H1 (cell line): ENCODE measurements at regions not wholly inside any gene's neighbourhood (a gene's known extent, or its start where the extent isn't known, plus 50 kb on each side); places are given as distances from the start of the nearest gene placed in this dataset.

Experiments
- CTCF ChIA-PET: fragments of 300-600 bp; sonication (Branson Sonifier 250); formaldehyde crosslinking; loops from one replicate; lab custom pipeline; 2021; ENCODE audit not compliant: partially characterized antibody; lab: Charles Lee
- POLR2A ChIA-PET: fragments of 300-600 bp; sonication (Branson Sonifier 250); formaldehyde crosslinking; loops from one replicate; lab custom pipeline; 2021; ENCODE audit warnings: inconsistent platforms; ENCODE audit not compliant: partially characterized antibody; lab: Charles Lee
- DNase-seq, 2 experiments: peaks; one replicate each; pipeline versions ENCODE4 v3.0.0 to v3.0.0-alpha.2; 2010 to 2022; ENCODE audit warnings: low spot score in 2 of 2, low read depth in 1 of 2, mixed read lengths in 1 of 2
- FAIRE-seq: peaks from 2 replicates; lab custom pipeline; 2011; peaks lifted over from hg19 to GRCh38; lab: Jason Lieb, UNC
- H2AFZ ChIP-seq: 2 replicates; pipeline ENCODE4 v1.8.1; 2012; ENCODE audit warnings: low read length, inconsistent platforms
- H2AK5ac ChIP-seq: 2 replicates; pipeline ENCODE4 v1.6.1; 2013; ENCODE audit warnings: low read depth, low read length
- H2BK120ac ChIP-seq: replicated peaks from 2 replicates; pipeline ENCODE3; 2013; ENCODE audit warnings: low read depth, low read length, inconsistent platforms
- H2BK12ac ChIP-seq: 2 replicates; pipeline ENCODE4 v1.6.1; 2013; ENCODE audit warnings: low read depth, low read length
- H2BK15ac ChIP-seq: 2 replicates; pipeline ENCODE4 v1.6.1; 2013; ENCODE audit warnings: low read length
- H2BK20ac ChIP-seq: 2 replicates; pipeline ENCODE4 v1.6.1; 2013; ENCODE audit warnings: low read length
- H2BK5ac ChIP-seq: 2 replicates; pipeline ENCODE4 v1.6.1; 2013; ENCODE audit warnings: low read depth, low read length
- H3K14ac ChIP-seq: 2 replicates; pipeline ENCODE4 v1.6.1; 2013; ENCODE audit warnings: inconsistent platforms; ENCODE audit not compliant: insufficient read length
- H3K18ac ChIP-seq: 2 replicates; pipeline ENCODE4 v1.6.1; 2013; ENCODE audit warnings: low read length; ENCODE audit errors: extremely low read depth
- H3K23ac ChIP-seq: 2 replicates; pipeline ENCODE4 v1.6.1; 2013; ENCODE audit warnings: inconsistent platforms; ENCODE audit not compliant: insufficient read length
- H3K23me2 ChIP-seq: 2 replicates; pipeline ENCODE4 v1.6.1; 2013; ENCODE audit warnings: low read depth, low read length
- H3K27ac ChIP-seq: 2 replicates; pipeline ENCODE4 v1.6.1; 2011; ENCODE audit warnings: low read depth, low read length, inconsistent platforms
- H3K27me3 ChIP-seq, 4 experiments: replicated peaks in 1 of 4; 1 replicate in 1 of 4; 2 replicates in 3 of 4; pipeline versions ENCODE4 v1.6.1 to v1.8.1; 2011 to 2013; ENCODE audit warnings: low read length in 3 of 4, mild to moderate bottlenecking in 3 of 4, inconsistent platforms in 2 of 4, mixed read lengths in 2 of 4, moderate library complexity in 1 of 4; ENCODE audit not compliant: control insufficient read depth in 3 of 4, insufficient read depth in 3 of 4; ENCODE audit errors: extremely low read depth in 1 of 4
- H3K36me3 ChIP-seq, 4 experiments: 2 replicates each; pipeline versions ENCODE4 v1.6.1 to v1.8.1; 2011 to 2013; ENCODE audit warnings: mild to moderate bottlenecking in 4 of 4, low read length in 3 of 4, moderate library complexity in 2 of 4, control low read depth in 1 of 4, inconsistent platforms in 1 of 4; ENCODE audit not compliant: insufficient read depth in 4 of 4, control insufficient read depth in 2 of 4
- H3K4ac ChIP-seq: replicated peaks from 2 replicates; pipeline ENCODE3; 2013; ENCODE audit warnings: low read length, low read depth, mixed read lengths, inconsistent platforms; ENCODE audit not compliant: insufficient read length
- H3K4me1 ChIP-seq, 4 experiments: replicated peaks in 1 of 4; 1 replicate in 1 of 4; 2 replicates in 3 of 4; pipeline versions ENCODE4 v1.6.1 to v1.8.1; 2011 to 2013; ENCODE audit warnings: low read length in 3 of 4, inconsistent platforms in 2 of 4, mixed read lengths in 1 of 4; ENCODE audit not compliant: insufficient read depth in 4 of 4, control insufficient read depth in 3 of 4
- H3K4me2 ChIP-seq, 2 experiments: 2 replicates each; pipeline versions ENCODE4 v1.6.1 to v1.8.1; 2011 to 2013; ENCODE audit warnings: low read depth in 2 of 2, low read length in 2 of 2, control low read depth in 1 of 2, inconsistent platforms in 1 of 2, mild to moderate bottlenecking in 1 of 2; ENCODE audit not compliant: insufficient read depth in 1 of 2
- H3K4me3 ChIP-seq, 4 experiments: fragments of 200-600, 300-600 bp in 1 of 4; sonication (generic), shearing (Covaris generic), sonication (Bioruptor Twin) in 1 of 4; 2 replicates each; pipeline versions ENCODE4 v1.5.1 to v1.8.1; 2011 to 2016; ENCODE audit warnings: low read length in 4 of 4, low read depth in 3 of 4, control low read depth in 2 of 4, inconsistent platforms in 2 of 4, mild to moderate bottlenecking in 2 of 4, mixed read lengths in 1 of 4, moderate library complexity in 1 of 4; ENCODE audit not compliant: insufficient read depth in 2 of 4; ENCODE audit errors: extremely low read depth in 1 of 4
- H3K56ac ChIP-seq: replicated peaks from 2 replicates; pipeline ENCODE3; 2013; ENCODE audit warnings: low read depth, mild to moderate bottlenecking, mixed read lengths, low read length, inconsistent platforms; ENCODE audit not compliant: insufficient read length
- H3K79me1 ChIP-seq: 2 replicates; pipeline ENCODE4 v1.6.1; 2013; ENCODE audit warnings: low read depth, low read length, control low read depth
- H3K79me2 ChIP-seq, 2 experiments: 2 replicates each; pipeline versions ENCODE4 v1.6.1 to v1.8.1; 2012 to 2013; ENCODE audit warnings: low read length in 2 of 2, mild to moderate bottlenecking in 2 of 2, inconsistent platforms in 1 of 2; ENCODE audit not compliant: insufficient read depth in 2 of 2, control insufficient read depth in 1 of 2
- H3K9ac ChIP-seq, 4 experiments: replicated peaks in 1 of 4; 1 replicate in 1 of 4; 2 replicates in 3 of 4; pipeline versions ENCODE4 v1.6.1 to v1.8.1; 2011 to 2013; ENCODE audit warnings: low read depth in 3 of 4, low read length in 3 of 4, control low read depth in 2 of 4, mild to moderate bottlenecking in 2 of 4, moderate library complexity in 2 of 4, inconsistent platforms in 1 of 4; ENCODE audit errors: extremely low read depth in 1 of 4
- H3K9me3 ChIP-seq, 2 experiments: 2 replicates each; pipeline versions ENCODE4 v1.6.1 to v1.8.1; 2012 to 2013; ENCODE audit warnings: mild to moderate bottlenecking in 2 of 2, moderate library complexity in 2 of 2, control low read depth in 1 of 2, inconsistent platforms in 1 of 2, low read depth in 1 of 2, low read length in 1 of 2, mixed read lengths in 1 of 2; ENCODE audit not compliant: insufficient read depth in 2 of 2
- H4K20me1 ChIP-seq, 2 experiments: replicated peaks in 1 of 2; 2 replicates each; pipeline versions ENCODE3 to v1.8.1; 2011 to 2013; ENCODE audit warnings: inconsistent platforms in 2 of 2, low read length in 2 of 2, mild to moderate bottlenecking in 1 of 2; ENCODE audit not compliant: insufficient read depth in 2 of 2, control insufficient read depth in 1 of 2
- H4K5ac ChIP-seq: 2 replicates; pipeline ENCODE4 v1.6.1; 2013; ENCODE audit warnings: low read length, low read depth, mixed read lengths, inconsistent platforms; ENCODE audit not compliant: insufficient read length
- H4K8ac ChIP-seq: 2 replicates; pipeline ENCODE4 v1.8.0; 2013; ENCODE audit warnings: mild to moderate bottlenecking, moderate library complexity, low read length, inconsistent platforms; ENCODE audit not compliant: insufficient read depth; ENCODE audit errors: extremely low read depth
- H4K91ac ChIP-seq: replicated peaks from 2 replicates; pipeline ENCODE3; 2013; ENCODE audit warnings: low read length, mixed read lengths, inconsistent platforms; ENCODE audit not compliant: insufficient read length
- BCL11A ChIP-seq, 2 experiments: IDR thresholded peaks; one replicate each; pipeline ENCODE4 v1.6.1; 2011; ENCODE audit warnings: low read depth in 2 of 2, low read length in 2 of 2, mild to moderate bottlenecking in 2 of 2
- BRCA1 ChIP-seq: IDR thresholded peaks from 2 replicates; pipeline ENCODE4 v1.6.1; 2012; ENCODE audit warnings: low read depth, low read length, improper control_type of control experiment
- JUN ChIP-seq: IDR thresholded peaks from 2 replicates; pipeline ENCODE4 v1.6.1; 2011; ENCODE audit warnings: low read depth, mild to moderate bottlenecking, improper control_type of control experiment, low read length
- KDM1A ChIP-seq: fragments of 200-600, 300-600 bp; sonication (generic); IDR thresholded peaks from 2 replicates; pipeline ENCODE4 v1.7.1; 2016; ENCODE audit warnings: mild to moderate bottlenecking, low read length, borderline replicate concordance
- KDM4A ChIP-seq: IDR thresholded peaks from one replicate; pipeline ENCODE4 v1.7.1; 2012; ENCODE audit warnings: low read depth, mild to moderate bottlenecking, moderate library complexity, low read length, inconsistent platforms; ENCODE audit not compliant: severe bottlenecking
- KDM5A ChIP-seq: fragments of 200-600 bp; IDR thresholded peaks from 2 replicates; pipeline ENCODE4 v1.7.1; 2012; ENCODE audit warnings: mild to moderate bottlenecking, low read length, inconsistent platforms, mixed read lengths
- NANOG ChIP-seq: IDR thresholded peaks from 2 replicates; pipeline ENCODE4 v1.6.1; 2011; ENCODE audit warnings: low read length, low read depth, mild to moderate bottlenecking, inconsistent platforms; ENCODE audit not compliant: insufficient read depth, poor library complexity, severe bottlenecking
- PHF8 ChIP-seq: fragments of 200-600 bp; sonication (generic); conservative IDR thresholded peaks from 2 replicates; pipeline ENCODE4 v1.7.1; 2012; ENCODE audit warnings: low read depth, mild to moderate bottlenecking, inconsistent platforms, low read length, moderate library complexity
- SAP30 ChIP-seq: fragments of 300-600 bp; sonication (generic); IDR thresholded peaks from 2 replicates; pipeline ENCODE4 v1.7.1; 2012; ENCODE audit warnings: low read length, moderate library complexity, mild to moderate bottlenecking, inconsistent platforms; ENCODE audit not compliant: insufficient read depth, insufficient replicate concordance
- SIN3A ChIP-seq, 2 experiments: IDR thresholded peaks in 1 of 2; conservative IDR thresholded peaks in 1 of 2; 2 replicates each; pipeline ENCODE4 v1.6.1; 2011 to 2012; ENCODE audit warnings: low read length in 2 of 2, improper control_type of control experiment in 1 of 2, low read depth in 1 of 2, mild to moderate bottlenecking in 1 of 2
- SIRT6 ChIP-seq: IDR thresholded peaks from one replicate; pipeline ENCODE4 v1.7.1; 2012; ENCODE audit warnings: low read length, inconsistent platforms
- SP2 ChIP-seq: IDR thresholded peaks from 2 replicates; pipeline ENCODE4 v1.6.1; 2012; ENCODE audit warnings: mild to moderate bottlenecking, low read length, inconsistent platforms
- SP4 ChIP-seq: IDR thresholded peaks from 2 replicates; pipeline ENCODE4 v1.6.1; 2012; ENCODE audit warnings: low read length, inconsistent platforms
- TAF1 ChIP-seq: IDR thresholded peaks from 2 replicates; pipeline ENCODE4 v1.6.1; 2011; ENCODE audit warnings: mild to moderate bottlenecking, low read depth, low read length
- TEAD4 ChIP-seq: IDR thresholded peaks from 2 replicates; pipeline ENCODE4 v1.6.1; 2012; ENCODE audit warnings: low read depth, low read length, inconsistent platforms, mixed read lengths
- TF ChIP-seq, protein P1 (sequence below): IDR thresholded peaks from 2 replicates; pipeline ENCODE4 v1.6.1; 2011; ENCODE audit warnings: low read depth, mild to moderate bottlenecking, low read length; ENCODE audit not compliant: insufficient read depth

GRCh38 chr5:53360811-53361210 lies 119.6 kb upstream of the FST start:
- FAIRE-seq: no peak
- TF ChIP-seq SIN3A (conservative IDR thresholded peaks at IDR 0.05 in 1 of 2, IDR thresholded peaks at IDR 0.05 in 1 of 2; ENCODE audit: low read depth in 1 of 2, low read length in 2 of 2): no peak
- TF ChIP-seq KDM1A: no peak
- no peak for TF ChIP-seq BCL11A (IDR thresholded peaks at IDR 0.05; ENCODE audit: low read depth in 2 of 2, low read length in 2 of 2)
- TF ChIP-seq TAF1: no peak
- no peak for TF ChIP-seq KDM4A
- no peak for TF ChIP-seq SP4
- TF ChIP-seq SIRT6: no peak
- no peak for TF ChIP-seq PHF8
- TF ChIP-seq TEAD4: no peak
- TF ChIP-seq SAP30: no peak
- TF ChIP-seq BRCA1: no peak
- no peak for TF ChIP-seq SP2
- TF ChIP-seq, protein P1, sequence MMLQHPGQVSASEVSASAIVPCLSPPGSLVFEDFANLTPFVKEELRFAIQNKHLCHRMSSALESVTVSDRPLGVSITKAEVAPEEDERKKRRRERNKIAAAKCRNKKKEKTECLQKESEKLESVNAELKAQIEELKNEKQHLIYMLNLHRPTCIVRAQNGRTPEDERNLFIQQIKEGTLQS: no peak
- TF ChIP-seq KDM5A: no peak
- TF ChIP-seq JUN: no peak
- TF ChIP-seq NANOG: no peak

More at GRCh38 chr5:53360811-53361210, 119.6 kb upstream of the FST start:
- H2AFZ ChIP-seq: no peak overlapping the region
- H3K9ac ChIP-seq: no peak overlapping the region
- no peak overlapping the region for H3K4me2 ChIP-seq
- H4K5ac ChIP-seq: no peak overlapping the region
- ChIA-PET POLR2A (no interaction called here), CTCF (no interaction called here)
- no peak overlapping the region for H2BK5ac ChIP-seq
- no peak overlapping the region for H3K56ac ChIP-seq
- no peak overlapping the region for H2BK20ac ChIP-seq
- H4K20me1 ChIP-seq: no peaks in the 10 kb centered on the region
- no peak overlapping the region for H4K91ac ChIP-seq
- no peak overlapping the region for H2BK12ac ChIP-seq
- H3K23ac ChIP-seq: no peak overlapping the region
- H2BK120ac ChIP-seq: no peak overlapping the region
- no peaks in the 10 kb centered on the region for H3K79me2 ChIP-seq
- H2BK15ac ChIP-seq: no peak overlapping the region
- no peaks in the 10 kb centered on the region for H3K9me3 ChIP-seq
- no peak overlapping the region for H3K4me3 ChIP-seq
- no peaks in the 10 kb centered on the region for H3K23me2 ChIP-seq
- no peak overlapping the region for H3K27ac ChIP-seq
- no peak for DNase-seq
- no peaks in the 10 kb centered on the region for H3K36me3 ChIP-seq
- no peaks in the 10 kb centered on the region for H3K79me1 ChIP-seq
- no peak overlapping the region for H3K18ac ChIP-seq
- no peak overlapping the region for H2AK5ac ChIP-seq
- no peaks in the 10 kb centered on the region for H3K27me3 ChIP-seq
- H3K4me1 ChIP-seq: no peaks in the 10 kb centered on the region
- no peak overlapping the region for H3K4ac ChIP-seq
- no peak overlapping the region for H4K8ac ChIP-seq
- H3K14ac ChIP-seq: no peak overlapping the region
